ENCODE measurements at regions not wholly inside any gene's neighbourhood (a gene's known extent, or its start where the extent isn't known, plus 50 kb on each side); places are given as distances from the start of the nearest gene placed in this dataset.

GRCh38 chr6:122052346-122052900, 347.0 kb upstream of the HSF2 start:
- TF ChIP-seq CTCF (conservative IDR thresholded peaks at IDR 0.05; ENCODE audit: low read depth, low read length): no peak
- H3K4me3 ChIP-seq (ENCODE audit: low read length): no peak overlapping the region
- DNase-seq (ENCODE audit: low read depth): no peak

GRCh38 chr6:122059918-122060317, 339.5 kb upstream of the HSF2 start:
- no peak for TF ChIP-seq CTCF (conservative IDR thresholded peaks at IDR 0.05; ENCODE audit: low read depth, low read length)
- no peak for DNase-seq (ENCODE audit: low read depth)
- H3K4me3 ChIP-seq (ENCODE audit: low read length): no peak overlapping the region

- DNase-seq (ENCODE audit: low read depth): no peak
- no peak overlapping the region for H3K4me3 ChIP-seq (ENCODE audit: low read length)
- TF ChIP-seq CTCF (conservative IDR thresholded peaks at IDR 0.05; ENCODE audit: low read depth, low read length): no peak
Observed at GRCh38 chr6:122061855-122062254, 337.6 kb upstream of the HSF2 start.

- TF ChIP-seq CTCF (conservative IDR thresholded peaks at IDR 0.05; ENCODE audit: low read depth, low read length): no peak
- DNase-seq (ENCODE audit: low read depth): peak; percentile 85
- no peak overlapping the region for H3K4me3 ChIP-seq (ENCODE audit: low read length)
Observed at GRCh38 chr6:122063076-122063475, 336.4 kb upstream of the HSF2 start.

- no peak for DNase-seq (ENCODE audit: low read depth)
- no peak for TF ChIP-seq CTCF (conservative IDR thresholded peaks at IDR 0.05; ENCODE audit: low read depth, low read length)
- no peak overlapping the region for H3K4me3 ChIP-seq (ENCODE audit: low read length)
Observed at GRCh38 chr6:122063761-122064160, 335.7 kb upstream of the HSF2 start.

- DNase-seq (ENCODE audit: low read depth): no peak
- no peak for TF ChIP-seq CTCF (conservative IDR thresholded peaks at IDR 0.05; ENCODE audit: low read depth, low read length)
- H3K4me3 ChIP-seq (ENCODE audit: low read length): no peak overlapping the region
Observed at GRCh38 chr6:122066200-122066599, 333.3 kb upstream of the HSF2 start.

- H3K4me3 ChIP-seq (ENCODE audit: low read length): no peak overlapping the region
- TF ChIP-seq CTCF (conservative IDR thresholded peaks at IDR 0.05; ENCODE audit: low read depth, low read length): no peak
- DNase-seq (ENCODE audit: low read depth): peak; percentile 93
Observed at GRCh38 chr6:122068291-122068769, 331.1 kb upstream of the HSF2 start.
